SK-N-DZ (cell line): ENCODE measurements at regions not wholly inside any gene's neighbourhood (a gene's known extent, or its start where the extent isn't known, plus 50 kb on each side); places are given as distances from the start of the nearest gene placed in this dataset.
"Not testable (repeated sequence)": the region's sequence is repeated elsewhere in the genome, so short reads cannot be mapped to it uniquely, and the experiment has no call there.

ENCODE experiments used
- DNase-seq: peaks from one replicate; pipeline ENCODE4 v3.0.0-alpha.2; 2015; ENCODE audit warnings: low spot score

GRCh38 chr1:118461154-118461553, 276.1 kb upstream of the SPAG17 start:
- no peak for DNase-seq

- no peak for DNase-seq
Measured at GRCh38 chr1:118459871-118460270, 274.8 kb upstream of the SPAG17 start.

- DNase-seq, result not testable (repeated sequence)
Measured at GRCh38 chr1:118453856-118454255, 268.8 kb upstream of the SPAG17 start.

- no peak for DNase-seq
Measured at GRCh38 chr1:118445156-118445555, 260.1 kb upstream of the SPAG17 start.

- DNase-seq, result no peak
Measured at GRCh38 chr1:118442214-118442613, 257.2 kb upstream of the SPAG17 start.

GRCh38 chr1:118437664-118438063, 252.6 kb upstream of the SPAG17 start:
- DNase-seq, result no peak

GRCh38 chr1:118429856-118430255, 244.8 kb upstream of the SPAG17 start:
- DNase-seq, result no peak

- no peak for DNase-seq
Measured at GRCh38 chr1:118421868-118422350, 236.9 kb upstream of the SPAG17 start.

- DNase-seq, result no peak
Measured at GRCh38 chr1:118404024-118404423, 219.0 kb upstream of the SPAG17 start.

- DNase-seq, result no peak
Measured at GRCh38 chr1:118397496-118397859, 212.4 kb upstream of the SPAG17 start.

- no peak for DNase-seq
Measured at GRCh38 chr1:118396829-118397495, 211.9 kb upstream of the SPAG17 start.

- DNase-seq, result no peak
Measured at GRCh38 chr1:118396279-118396678, 211.3 kb upstream of the SPAG17 start.

- no peak for DNase-seq
Measured at GRCh38 chr1:118395430-118395991, 210.5 kb upstream of the SPAG17 start.

GRCh38 chr1:118390955-118391354, 205.9 kb upstream of the SPAG17 start:
- no peak for DNase-seq

GRCh38 chr1:118388301-118388959, 203.4 kb upstream of the SPAG17 start:
- no peak for DNase-seq

GRCh38 chr1:118381197-118381869, 196.3 kb upstream of the SPAG17 start:
- no peak for DNase-seq

- not testable (repeated sequence) for DNase-seq
Measured at GRCh38 chr1:118377183-118377582, 192.2 kb upstream of the SPAG17 start.

GRCh38 chr1:118371612-118372011, 186.6 kb upstream of the SPAG17 start:
- no peak for DNase-seq

GRCh38 chr1:118370861-118371260, 185.8 kb upstream of the SPAG17 start:
- no peak for DNase-seq

GRCh38 chr1:118366286-118366685, 181.3 kb upstream of the SPAG17 start:
- DNase-seq, result no peak

GRCh38 chr1:118364882-118365281, 179.9 kb upstream of the SPAG17 start:
- DNase-seq, result no peak

GRCh38 chr1:118363396-118363795, 178.4 kb upstream of the SPAG17 start:
- no peak for DNase-seq
